Dedifferentiated amniotic fluid mesenchymal stem cell (primary cell): ENCODE measurements at regions not wholly inside any gene's neighbourhood (a gene's known extent, or its start where the extent isn't known, plus 50 kb on each side); places are given as distances from the start of the nearest gene placed in this dataset.
"Not testable (repeated sequence)": the region's sequence is repeated elsewhere in the genome, so short reads cannot be mapped to it uniquely, and the experiment has no call there.

Experiments used
- DNase-seq: peaks from one replicate; pipeline ENCODE4 v3.0.0-alpha.2; 2016; ENCODE audit errors: extremely low spot score

DNA sequence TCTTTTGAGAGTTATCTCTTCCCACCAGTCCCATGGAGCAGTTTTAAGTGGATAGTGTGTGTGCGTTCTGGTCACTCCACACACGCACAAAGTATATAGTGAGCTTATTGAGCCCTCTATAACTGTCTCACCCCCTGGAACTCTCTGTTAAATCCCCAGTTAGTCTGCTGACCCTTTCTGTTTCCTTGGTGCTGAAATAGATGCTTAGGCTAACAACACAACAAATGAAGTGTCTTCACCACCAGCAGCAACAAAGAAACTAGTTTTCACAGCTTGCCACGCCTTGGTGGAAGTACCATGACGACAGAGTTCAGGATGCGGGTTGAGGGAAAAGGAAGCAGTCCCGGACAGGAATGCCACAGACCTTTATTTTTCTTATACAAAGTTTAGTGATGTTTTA, 203.5 kb upstream of the TMEFF2 start:
- DNase-seq, result no peak

DNA sequence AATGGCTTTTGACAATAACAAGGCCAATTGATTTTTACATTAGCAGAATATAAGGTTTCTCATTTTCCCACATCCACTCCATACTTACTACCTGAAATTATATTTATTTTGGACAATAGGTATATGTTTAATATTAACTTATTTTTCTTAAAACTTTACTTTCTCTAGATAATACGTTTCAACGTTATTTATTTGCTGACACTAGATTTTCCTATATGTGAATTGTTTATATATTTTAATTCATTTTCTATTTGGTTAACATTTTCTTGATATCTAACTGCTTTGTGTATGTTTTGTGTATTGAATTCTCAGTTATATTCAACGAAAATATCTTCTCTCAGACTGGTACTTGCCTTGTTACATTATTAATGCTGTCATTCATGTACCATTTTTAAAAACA, 199.9 kb upstream of the TMEFF2 start:
- no peak for DNase-seq

DNA sequence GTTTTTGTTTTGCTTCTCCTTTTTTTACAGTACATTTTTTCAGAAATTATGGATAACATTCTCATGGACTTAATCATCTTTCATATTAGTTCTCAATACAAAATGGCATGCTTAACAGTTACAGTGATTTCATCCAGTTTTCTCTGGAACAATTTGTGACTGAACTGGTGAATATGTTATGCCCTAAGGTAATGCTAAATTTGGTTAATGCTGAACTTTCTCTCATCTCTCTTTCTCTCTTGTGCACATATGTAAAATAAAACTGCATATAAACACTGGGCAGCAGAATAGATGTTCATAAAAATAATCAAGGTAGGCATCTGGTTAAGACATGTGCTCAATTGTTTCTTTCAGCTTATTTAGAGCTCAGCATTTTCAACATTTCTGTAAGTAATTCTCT, 196.3 kb upstream of the TMEFF2 start:
- DNase-seq, result no peak

DNA sequence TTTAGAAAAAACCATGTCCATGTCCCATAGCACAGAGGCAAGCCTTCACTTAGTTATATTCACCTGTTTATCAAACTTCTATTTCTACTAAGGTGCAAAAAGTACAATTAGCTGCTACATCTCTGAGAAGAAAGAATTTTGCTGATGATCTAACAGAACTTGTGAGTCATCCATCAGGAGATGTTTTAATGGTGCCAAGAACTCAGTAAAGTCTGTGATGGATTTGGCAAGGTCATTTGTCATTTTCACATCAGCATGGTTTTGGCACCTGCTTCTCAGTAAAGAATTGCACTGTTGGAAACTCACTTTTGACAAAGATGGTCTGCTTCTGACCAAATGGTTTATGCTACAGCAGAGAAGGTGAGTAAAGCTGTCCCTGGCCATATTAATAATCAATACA, 195.7 kb upstream of the TMEFF2 start:
- no peak for DNase-seq

DNA sequence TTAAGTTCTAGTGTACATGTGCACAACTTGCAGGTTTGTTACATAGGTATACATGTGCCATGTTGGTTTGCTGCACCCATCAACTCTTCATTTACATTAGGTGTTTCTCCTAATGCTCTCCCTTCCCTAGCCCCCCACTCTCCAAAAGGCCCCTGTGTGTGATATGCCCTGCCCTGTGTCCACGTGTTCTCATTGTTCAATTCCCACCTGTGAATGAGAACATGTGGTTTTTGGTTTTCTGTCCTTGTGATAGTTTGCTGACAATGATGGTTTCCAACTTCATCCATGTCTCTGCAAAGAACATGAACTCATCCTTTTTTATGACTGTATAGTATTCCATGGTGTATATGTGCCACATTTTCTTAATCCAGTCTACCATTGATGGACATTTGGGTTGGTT, 189.5 kb upstream of the TMEFF2 start:
- DNase-seq, result not testable (repeated sequence)

DNA sequence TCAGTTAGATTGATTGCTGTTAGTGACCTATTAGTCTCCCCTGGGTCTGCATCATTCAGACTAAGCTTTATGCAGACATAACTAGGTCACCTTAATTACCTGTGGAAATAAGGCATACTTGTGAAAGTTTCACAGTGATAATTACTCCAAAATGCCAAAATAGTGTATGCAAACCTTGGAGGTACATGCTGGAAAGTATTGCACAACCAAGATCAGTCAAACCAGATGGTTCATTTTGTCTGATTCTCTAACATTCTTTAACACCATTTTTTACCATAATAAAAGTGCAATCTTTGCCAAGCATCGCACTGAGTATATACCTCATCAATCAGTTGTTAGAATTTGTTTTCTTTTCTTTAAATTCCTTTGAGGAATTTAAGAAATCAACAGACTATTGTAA, 186.3 kb upstream of the TMEFF2 start:
- no peak for DNase-seq

DNA sequence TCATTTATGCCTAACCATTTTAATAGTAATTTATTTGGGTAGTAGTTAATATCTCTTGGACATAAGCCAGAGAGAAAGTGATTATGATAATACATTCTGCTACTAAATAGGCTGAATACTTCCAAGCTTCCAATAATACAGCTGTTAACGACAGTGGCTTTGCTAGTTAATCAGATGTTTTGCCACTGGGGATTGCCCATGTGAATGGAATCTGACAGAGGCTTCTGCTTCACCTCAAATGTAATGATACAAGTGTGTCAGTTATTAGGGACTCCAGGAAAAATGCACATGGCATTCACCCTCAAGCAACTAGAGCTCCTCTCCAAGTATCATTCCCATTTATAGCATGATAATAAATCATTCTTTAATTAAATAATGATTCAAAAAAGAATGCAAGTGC, 185.0 kb upstream of the TMEFF2 start:
- DNase-seq, result no peak

DNA sequence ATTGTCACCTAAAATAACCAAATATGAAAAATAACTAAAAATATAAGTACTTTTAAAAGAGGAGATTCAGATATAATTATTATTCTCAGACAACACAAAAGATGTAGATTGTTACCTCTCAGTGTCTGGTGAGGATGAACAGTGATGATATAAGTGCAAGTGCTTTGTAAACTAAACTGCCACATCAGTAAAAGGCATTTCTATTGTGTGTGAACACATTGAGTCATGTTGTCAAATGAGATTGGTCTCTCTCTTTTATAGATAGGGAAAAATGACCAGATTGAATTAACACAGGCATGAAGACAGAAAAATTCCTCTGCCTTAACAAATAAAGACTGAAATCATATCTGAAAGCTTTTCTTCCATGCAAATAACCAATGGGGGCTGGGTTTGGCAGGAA, 182.4 kb upstream of the TMEFF2 start:
- DNase-seq, result no peak

DNA sequence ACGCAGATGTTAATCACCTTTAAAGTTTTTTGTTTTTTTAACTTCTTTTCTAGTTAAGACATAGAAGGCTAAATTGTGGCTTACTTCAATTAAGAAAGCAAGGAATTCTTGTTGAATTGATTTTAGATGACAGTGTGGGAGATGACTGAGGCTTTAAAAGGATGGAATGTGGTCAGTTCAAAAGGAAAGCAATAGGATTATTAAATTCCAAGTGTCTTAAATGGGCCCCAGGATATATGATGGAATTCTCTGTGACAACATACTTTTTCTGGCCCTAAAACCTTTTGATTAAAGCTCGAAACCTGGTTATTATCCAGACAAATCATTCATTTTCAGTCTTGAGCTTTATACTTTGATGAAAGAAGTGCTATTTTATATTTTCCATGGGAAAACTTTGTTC, 179.0 kb upstream of the TMEFF2 start:
- no peak for DNase-seq

DNA sequence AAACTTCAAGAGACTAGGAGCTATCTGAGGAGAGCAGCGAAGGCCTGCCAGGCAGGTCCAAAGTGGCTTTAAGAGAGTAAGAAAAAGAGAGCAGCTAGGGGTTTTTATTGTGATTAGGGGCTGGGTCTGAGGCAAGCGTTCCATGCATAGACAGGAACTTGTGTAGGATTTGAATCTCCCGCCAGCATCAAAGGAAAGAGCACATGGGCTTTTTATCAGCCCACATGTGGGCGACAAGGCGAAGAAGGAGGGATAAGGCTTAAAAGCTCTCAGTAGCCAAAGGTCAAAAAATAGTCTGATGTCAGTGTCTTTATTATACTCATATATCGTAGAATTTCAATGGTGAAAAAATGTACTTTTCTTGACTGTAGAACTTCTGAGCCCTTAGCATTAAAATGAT, 178.5 kb upstream of the TMEFF2 start:
- no peak for DNase-seq

DNA sequence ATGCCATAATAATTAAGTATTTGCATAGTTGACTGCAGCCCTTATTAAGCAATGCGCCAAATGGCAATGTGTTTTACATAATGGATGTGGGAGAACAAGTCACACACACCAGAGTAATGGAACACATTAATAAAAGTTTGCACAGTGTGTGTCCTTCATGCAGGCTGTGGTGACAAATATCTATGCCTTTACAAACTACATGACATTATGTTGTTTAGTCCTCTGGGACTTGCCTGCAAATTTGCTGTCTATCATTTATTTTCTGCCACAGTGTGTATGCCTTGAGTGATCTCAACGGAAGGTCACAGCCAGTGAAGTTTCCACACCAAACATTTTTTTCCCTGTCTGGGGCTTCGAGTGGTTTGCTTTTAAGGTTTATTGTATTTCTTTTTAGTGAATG, 175.2 kb upstream of the TMEFF2 start:
- no peak for DNase-seq

DNA sequence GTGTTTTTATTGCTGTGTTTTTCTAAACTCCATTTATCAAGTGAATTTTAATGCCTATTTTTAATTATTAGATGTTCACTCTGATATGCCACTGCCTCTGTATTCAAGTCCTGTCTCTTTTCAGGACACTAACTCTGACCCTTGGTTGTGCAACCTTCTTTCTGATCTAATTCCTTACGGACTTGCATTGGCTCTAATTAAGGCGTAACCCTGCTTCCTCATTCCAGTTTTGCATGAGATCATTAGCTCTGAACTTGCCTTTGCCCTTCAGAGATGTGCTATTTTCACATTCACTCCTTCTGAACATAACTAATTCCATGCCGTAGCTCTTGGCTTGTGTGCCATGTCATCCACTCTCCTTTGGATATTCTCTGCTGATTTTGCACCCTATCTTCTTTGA, 162.5 kb upstream of the TMEFF2 start:
- DNase-seq, result no peak

DNA sequence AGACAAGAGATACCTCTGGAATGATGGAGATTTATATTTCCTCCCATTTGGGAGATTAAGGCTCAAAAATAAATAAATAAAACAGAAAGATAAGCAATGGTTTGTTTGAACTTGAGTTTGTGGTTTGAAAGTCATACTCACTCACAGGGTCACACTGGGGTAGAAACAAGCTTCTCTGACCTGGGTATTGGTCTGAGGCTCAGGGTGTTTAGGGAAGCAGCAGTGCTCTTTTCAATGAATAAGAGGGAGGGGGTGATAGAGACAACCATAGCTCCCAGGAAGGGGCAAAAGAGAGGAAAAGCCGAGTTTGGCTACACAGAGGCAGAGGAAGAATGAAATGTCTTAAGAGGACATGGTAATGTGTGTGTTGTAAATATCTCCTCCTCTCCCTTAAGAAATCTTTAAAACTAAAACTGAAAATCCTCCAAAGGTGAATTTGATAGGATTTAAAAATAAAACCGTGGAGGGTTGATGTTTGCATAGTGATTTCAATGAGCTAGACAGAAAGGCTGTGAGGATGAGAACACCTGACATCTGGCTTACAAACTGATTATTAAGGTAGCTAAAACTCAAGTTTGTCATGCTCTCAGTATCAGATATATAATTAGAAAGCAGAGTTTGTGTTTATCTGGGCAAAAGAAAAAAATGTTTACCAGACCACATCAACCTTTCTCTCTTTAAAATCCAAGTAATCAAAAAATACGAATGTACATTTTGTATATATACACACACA, 159.9 kb upstream of the TMEFF2 start:
- DNase-seq, result no peak

DNA sequence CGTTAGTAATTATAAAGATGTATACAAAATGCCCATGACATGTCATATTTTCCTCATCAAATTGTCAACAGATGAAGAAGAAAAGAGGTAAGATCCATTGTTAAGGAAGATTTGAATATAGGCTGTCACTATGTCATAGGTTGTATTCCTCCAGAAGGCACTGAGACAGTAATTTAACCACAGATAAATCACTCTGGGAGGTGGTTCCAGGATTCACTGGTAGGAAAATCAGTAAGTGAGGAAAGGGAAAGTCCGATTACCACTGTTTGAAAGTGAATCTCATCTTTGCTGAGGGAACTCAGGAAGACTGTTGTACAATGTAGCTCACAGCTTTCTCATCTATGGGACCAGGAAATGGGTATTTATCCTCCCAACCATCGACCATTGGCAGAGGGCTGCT, 152.8 kb upstream of the TMEFF2 start:
- no peak for DNase-seq

DNA sequence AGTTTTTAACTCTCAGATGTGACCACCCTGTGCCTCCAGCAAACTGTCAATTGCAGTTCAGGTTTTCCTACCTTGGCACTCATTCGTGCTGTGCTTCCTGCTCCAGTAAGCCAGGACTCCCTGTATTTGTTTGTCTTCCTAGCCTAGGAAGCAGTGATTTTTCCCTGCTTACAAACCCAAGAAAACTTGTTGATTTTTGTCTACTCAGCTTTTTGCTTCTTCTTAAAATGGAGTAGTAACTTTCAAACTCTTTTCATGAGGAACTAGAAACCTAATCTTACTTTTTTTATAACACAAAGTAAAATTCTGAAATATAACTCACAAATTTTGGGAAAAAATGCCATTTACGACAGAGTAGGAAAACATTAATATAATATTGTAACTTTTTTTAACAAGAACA, 150.6 kb upstream of the TMEFF2 start:
- no peak for DNase-seq

DNA sequence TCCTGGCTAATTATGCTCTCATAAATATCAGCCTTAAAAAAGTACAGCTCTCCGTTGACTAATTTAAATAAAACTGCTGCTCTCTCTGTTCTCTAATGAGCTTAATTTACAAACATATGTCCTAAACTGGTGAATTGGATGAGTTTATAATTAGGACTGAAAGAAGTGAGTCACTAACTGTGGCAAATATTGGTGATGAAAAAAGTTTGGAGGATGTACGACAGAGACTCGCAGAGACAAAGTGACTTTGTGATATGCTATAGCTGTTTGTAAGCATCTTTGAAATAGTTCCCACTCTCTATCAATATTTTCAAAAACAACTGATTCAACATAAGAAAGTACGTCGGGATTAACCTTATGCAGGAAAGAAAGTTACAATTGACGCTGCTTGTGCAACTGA, 138.9 kb upstream of the TMEFF2 start:
- no peak for DNase-seq

DNA sequence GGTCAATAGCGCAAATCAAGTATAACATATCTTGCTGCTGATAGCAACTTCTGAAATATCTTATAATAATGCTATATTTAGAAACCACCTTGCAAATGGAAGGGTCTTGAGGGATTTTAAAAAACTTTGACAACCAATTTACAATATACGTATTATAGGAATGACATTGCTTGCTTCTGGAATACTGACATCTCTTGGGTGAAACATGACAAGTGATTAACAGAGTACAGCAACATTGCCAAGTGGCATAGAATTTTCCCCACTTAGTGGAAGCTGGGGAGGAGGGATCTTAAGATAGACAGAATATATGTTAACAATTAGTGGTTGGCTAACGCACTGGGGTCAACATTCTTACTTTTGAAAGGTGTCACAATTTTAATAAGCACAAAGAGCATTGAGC, 133.6 kb upstream of the TMEFF2 start:
- no peak for DNase-seq

DNA sequence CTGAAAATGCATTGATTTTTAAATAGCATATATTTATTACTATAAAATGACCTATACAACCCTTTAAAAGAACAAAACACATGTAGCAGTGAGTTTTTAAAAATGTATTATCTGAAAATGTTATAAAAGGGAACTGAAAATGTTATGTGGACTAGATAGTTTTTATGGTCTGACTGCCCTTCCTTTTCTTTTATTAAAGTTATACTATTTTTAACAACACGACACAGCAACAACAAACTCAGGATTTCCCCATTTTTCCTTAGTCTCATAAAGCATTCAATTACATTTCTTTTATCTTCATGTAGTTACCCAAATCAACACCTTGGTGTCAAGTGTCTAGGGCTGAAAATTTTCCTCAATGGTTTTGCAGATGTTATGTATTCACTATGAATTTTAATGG, 132.8 kb upstream of the TMEFF2 start:
- no peak for DNase-seq

DNA sequence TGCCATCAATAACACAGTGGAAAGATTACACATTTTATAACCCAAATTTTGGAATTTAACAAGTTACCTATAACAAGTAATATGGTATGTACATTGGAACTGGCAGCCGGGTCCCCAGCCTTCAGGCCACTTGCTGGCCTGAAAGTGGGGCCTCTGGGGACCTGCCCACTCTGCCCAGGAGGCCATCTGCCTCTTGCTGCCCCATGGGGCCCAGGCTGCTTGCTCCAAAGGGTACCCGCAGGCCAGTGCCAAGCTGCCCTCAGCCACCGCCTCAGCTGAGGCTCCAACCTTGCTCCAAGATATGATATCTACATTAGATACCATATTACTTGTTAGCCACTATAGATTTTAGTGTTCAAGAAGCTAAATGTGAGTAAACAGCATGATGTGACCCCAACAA, 120.8 kb upstream of the TMEFF2 start:
- no peak for DNase-seq

DNA sequence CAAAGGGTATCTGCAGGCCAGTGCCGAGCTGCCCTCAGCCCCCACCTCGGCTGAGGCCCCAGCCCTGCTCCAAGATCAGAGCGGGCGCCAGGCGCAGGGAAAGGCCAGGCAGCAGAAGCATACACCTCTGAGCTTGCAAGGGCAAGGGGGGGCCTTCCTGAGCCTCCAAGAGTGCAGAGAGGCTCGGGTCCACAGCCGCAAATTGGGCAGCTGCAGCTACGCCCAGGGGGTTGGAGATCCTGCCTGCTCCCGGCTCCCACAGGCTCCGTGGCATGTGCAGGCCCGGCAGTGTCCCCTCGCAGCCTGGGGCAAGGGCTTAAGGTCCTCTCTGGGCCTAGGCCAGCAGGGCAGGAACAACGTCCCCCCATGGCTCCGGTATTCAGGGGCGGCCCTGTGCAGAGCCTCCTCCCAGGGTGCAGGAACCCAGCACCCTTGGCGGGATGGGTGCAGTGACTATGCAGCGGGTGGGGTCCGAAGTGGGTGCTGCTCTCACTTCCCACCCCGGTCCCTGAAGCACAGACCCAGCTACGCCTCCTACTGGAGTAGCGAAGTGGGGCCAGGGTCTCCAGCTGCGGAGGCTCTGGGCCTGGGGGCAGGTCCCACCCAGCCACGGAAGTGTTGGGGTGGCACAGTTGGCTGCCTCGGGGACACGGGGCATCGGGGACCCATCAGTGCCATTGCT, 120.2 kb upstream of the TMEFF2 start:
- DNase-seq, result no peak

DNA sequence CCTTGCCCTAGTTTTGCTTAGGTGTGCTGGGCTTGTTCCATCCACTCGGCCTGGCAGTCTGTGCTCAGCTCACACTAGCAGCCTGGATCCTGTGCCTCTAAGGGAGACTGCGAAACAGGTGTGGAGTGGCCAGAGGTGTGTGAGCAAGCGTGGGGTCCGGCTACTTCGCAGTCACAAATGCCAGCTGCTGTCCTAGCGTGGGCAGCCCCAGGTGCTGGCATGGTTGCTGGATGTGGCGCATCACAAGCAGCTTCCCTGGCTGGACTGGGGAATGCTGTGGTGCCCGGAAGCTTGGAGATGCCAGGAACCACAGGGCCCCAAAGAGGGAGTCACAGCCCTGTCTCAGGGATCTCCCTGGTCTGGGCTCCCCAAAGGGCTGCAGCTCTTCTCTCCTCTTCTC, 119.0 kb upstream of the TMEFF2 start:
- no peak for DNase-seq

DNA sequence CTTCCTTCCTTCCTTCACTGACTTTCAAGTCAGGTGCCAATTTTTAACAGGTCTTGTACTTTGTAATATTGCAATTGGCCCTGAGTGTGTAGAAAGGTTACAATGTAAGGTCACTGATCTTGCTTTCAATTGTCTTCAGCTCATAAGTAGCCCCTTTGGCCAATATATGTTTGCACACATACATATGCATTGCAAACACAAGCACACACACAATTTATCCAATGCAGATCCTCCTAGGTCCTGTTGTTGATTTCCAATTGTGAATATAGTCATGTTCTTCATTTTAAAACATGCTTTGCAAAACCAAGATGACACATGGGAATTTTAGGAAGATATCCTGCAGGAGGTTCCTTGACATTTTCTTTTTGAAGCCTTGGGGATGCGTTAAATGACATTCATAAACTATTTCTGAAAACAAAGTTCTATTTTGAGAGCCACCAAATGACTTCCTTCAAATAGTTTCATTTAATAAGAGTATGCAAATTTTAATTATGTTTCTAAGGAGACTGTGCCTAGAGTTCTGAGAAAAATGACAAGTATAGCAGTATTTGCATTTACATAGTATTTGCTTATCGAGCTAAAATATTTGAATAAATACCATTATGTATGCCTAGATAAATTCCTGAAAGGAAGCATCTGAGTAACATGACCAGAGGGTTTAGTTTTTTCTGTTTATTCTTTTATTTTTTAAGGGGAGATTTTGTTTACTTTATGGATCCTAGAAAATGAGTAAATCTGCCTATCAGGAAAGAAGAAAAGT, 117.1 kb upstream of the TMEFF2 start:
- DNase-seq, result no peak

DNA sequence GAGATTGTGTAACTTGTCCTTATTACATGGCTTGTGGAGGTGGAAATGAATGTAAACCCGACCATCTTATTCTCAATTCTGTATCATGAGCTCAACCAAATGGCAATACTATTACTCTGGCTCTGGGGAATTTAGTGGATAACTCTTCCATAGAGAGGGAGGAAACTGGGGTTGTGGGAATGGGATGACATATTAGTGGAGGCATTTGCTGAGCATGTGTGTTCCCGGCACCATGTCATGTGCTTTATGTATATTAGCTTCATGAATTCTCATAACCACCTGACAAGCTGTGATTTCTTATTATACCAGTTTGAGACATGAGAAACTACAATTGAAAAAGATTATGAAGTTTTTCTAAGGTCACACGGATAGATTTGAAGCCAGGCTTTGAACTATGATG, 112.8 kb upstream of the TMEFF2 start:
- no peak for DNase-seq
